OCI-LY7 (cell line): ENCODE measurements at regions not wholly inside any gene's neighbourhood (a gene's known extent, or its start where the extent isn't known, plus 50 kb on each side); places are given as distances from the start of the nearest gene placed in this dataset.

ENCODE experiments used
- EZH2phosphoT487 ChIP-seq: fragments of 200-600 bp; sonication (generic); IDR thresholded peaks from 2 replicates; pipeline ENCODE4 v1.6.1; 2018; ENCODE audit warnings: low read depth, borderline replicate concordance, mild to moderate bottlenecking, mixed run types, antibody characterized with exemption, low read length, moderate library complexity, mixed read lengths
- TF ChIP-seq, protein P1 (sequence below): fragments of 200-600 bp; sonication (generic); conservative IDR thresholded peaks from 2 replicates; pipeline ENCODE4 v1.5.1; 2014; ENCODE audit warnings: mild to moderate bottlenecking, antibody characterized with exemption, low read length, moderate library complexity, mixed read lengths

DNA sequence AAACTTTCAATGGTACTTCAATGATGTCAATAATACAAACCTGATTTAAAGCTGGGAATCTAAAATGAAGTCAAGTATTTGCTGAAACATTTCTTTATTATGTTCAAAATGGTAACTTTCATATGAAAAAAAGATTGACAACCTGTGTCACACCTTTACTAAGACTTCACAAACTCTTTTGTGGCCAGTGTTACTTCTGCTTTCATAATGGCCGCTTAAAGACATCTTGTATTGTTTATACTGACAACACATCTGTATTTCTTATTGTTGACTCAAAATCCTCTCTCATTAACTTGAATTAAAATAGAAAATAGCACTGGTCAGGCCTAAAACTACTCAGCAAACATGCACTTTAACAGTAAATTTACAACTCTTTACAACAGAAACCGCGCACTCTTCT is 312.3 kb upstream of the CNTN6 start:
- TF ChIP-seq, protein P1, sequence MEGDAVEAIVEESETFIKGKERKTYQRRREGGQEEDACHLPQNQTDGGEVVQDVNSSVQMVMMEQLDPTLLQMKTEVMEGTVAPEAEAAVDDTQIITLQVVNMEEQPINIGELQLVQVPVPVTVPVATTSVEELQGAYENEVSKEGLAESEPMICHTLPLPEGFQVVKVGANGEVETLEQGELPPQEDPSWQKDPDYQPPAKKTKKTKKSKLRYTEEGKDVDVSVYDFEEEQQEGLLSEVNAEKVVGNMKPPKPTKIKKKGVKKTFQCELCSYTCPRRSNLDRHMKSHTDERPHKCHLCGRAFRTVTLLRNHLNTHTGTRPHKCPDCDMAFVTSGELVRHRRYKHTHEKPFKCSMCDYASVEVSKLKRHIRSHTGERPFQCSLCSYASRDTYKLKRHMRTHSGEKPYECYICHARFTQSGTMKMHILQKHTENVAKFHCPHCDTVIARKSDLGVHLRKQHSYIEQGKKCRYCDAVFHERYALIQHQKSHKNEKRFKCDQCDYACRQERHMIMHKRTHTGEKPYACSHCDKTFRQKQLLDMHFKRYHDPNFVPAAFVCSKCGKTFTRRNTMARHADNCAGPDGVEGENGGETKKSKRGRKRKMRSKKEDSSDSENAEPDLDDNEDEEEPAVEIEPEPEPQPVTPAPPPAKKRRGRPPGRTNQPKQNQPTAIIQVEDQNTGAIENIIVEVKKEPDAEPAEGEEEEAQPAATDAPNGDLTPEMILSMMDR: no peak
- TF ChIP-seq EZH2phosphoT487: no peak
